NCI-H446 (cell line): ENCODE measurements at regions not wholly inside any gene's neighbourhood (a gene's known extent, or its start where the extent isn't known, plus 50 kb on each side); places are given as distances from the start of the nearest gene placed in this dataset.
A peak's percentile ranks its signal among the peaks of the same experiment; 100 is the strongest.

ENCODE experiments used
- DNase-seq, 2 experiments: peaks; one replicate each; lab custom pipeline; 2025; lab: John Stamatoyannopoulos, UW

DNA sequence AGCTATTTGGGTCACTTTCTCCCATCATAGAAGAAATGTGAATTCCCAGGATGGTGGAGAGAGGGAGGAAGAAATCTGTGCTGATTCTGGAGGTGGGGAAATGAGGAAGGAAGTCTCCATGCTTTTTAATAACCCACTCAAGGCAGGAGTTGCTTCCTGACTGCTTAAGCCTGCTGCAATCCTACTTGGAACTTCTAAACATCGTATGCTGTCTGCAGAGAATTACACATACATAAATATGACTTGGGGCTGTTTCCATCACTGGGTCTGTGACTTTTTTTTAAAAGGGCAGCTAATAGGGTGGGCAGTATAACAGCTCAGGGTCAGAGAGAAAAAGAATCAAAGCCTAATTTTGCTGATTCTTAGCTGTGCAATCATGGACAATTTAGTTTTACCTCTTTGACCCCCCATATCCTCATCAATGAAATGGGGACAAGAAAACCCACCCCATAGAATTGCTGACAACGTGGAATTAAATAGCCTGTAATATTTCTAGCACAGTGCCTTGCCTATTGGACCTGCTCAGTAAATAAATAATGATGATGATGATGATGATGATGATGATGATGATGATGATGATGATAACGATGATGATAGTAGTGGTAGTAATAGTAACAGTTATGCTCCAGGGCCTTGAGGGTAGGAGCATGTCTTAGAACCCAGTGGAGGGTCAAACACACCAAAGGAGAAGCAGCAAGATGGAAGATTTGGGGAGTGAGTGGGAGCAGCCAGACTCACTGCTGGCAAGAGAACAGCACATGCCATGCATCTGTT lies 166.7 kb upstream of the LRFN2 start:
- DNase-seq: no peak

DNA sequence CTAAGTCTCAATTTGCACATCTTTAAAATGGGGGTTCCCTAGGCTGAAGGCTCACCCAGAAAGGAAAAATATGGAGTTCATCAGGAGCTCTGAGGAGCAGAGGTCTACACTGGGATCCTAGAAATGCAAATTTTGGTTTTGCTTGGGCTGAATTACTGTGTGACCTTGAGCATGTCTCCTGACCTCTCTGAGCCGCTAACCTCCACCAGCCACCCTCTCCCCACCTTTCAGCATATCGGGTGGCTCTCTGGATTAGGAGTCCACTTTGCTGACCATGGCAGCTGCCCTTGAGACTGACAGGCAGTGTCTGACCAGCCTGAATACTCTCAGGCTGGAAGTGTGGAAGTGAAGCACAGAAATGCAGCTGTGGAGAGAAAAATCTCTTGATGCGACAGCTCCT lies 165.9 kb upstream of the LRFN2 start:
- DNase-seq: no peak

DNA sequence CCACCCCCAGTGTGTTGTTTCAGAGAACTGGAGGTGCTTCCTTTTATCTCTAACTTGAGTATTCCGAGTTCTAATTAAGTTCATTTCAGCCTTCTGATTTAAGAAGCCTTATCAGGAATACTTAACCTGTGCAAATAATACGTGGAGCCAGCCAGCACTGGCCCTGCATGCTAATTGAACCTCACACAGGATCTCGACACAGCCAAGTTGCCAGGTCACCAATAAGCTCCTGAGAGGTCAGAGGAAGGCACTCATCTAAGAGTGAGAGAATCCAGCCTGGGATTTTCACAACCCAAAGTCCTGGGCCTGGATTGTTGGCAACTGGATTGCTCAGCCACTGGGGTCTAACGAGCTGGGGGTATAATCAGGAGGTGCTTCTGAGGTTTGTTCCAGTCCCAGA lies 157.7 kb upstream of the LRFN2 start:
- no peak for DNase-seq

DNA sequence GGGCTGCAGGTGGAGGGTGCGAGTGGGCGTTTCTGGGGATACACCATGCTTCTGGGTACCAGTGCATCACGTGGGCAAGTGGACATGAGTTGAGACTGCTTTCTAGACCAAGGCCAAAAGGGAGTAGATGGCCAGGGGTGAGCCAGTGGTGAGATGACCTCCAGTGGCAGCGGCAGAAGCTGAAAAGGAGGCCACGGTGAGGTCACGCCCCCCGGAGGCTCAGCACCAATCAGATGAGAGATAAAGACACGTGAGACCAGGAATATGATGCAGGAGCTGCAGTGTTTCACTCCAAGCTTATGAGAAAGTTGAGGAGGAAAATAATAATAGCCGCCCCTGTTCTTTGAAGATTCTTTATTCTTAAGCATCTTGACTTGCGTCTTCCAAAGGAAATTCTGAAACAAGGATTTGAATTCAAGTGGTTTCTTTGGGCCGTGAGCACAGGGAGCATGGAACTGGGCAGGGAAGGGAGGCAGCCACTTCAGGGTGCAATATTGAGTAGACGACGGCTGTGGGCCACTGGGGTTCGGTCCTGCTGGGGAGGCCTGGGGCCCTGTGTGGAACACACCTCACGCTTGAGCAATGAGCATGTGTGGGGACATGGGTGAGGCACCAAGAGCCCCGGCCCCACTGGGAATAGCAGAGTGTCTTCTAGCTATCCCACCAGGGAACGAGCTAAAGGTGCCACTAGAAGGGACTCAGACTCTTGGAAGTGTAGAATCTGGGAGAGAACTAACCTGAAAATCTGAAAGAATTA lies 156.7 kb upstream of the LRFN2 start:
- no peak for DNase-seq

DNA sequence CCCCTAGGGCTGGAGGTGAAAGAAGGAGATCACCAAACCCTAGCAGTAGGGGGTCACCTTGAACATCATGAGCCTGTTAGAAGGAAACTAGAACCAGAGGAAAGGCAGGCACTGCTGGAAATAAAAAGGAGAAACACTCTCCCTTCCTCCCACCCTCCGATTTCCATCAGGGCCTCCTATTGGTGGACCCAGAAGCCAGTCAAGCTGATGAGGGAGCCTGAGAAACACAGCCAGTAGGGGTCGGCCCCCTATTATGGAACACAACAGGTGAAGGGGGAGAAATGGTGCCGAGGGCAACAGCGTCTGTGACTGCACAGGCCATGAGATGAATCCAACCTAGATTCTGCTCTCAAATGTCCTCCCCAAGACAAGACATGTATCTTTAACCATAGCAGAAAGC lies 156.1 kb upstream of the LRFN2 start:
- no peak for DNase-seq

DNA sequence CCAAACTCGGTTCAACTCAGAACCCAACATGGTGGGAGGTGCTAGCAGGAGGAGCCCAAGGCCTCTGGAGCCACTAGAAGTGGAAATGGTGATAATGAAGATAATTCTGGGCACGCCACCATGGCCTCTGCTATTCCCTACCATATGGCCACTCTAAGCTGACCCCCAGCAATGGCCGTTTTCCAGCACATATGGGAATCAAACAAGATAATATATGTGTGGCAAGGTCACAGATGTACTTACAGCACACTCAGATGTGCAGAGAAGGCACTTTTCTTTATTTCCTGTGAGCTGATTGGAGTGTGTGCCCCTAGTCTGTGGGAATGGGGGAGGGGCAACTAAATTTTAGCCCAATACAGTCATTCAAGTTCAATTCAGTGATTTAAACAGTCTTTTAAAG lies 153.4 kb upstream of the LRFN2 start:
- no peak for DNase-seq

DNA sequence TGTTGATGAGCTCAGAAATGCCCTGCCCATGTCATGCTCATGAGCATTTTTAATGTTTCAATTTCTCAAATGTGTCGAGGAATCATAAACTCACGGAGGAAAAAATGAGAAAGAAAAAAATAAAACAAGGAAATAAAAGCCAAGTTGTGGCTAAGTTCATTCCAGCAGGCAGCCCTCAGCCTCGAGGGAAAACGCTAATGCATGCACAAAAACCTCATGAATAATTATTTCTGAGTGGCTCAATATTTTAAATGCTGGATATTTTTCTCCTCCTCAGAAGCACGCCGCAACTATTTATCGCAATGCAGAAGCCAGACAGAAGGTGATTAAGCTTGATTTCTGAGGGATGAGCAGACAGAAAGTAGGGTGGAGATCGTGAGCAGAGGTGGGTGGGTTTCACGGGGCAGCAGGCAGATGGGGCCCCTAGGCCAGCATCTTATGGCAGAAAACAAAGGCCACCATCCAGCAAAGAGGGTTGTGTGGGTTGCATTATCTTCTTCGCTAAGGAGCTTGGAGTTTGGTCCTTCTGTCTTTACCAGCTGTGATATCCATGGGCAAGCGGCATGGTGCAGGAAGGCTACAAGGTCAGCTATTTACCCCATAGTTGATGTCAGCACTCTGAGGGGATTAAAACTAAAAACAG lies 151.5 kb upstream of the LRFN2 start:
- no peak for DNase-seq

DNA sequence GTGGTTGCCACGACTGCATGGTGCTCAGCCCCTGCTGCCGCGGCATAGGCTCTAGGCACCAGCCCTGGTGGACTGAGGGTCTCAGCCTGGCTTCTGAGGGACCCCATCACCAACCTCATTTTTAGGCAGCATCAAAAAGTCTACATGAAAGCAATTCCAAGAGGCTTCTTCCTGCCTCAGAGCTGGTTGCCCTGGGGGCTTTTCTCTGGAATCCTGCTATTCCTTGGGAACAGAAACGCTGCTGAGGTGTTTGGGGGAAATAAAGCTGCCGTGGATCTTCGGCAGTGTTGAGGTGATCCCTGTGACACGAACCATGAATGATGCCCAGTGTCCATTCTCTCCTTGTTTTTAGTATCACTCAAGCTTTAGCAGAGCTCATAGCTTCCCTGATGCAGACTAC lies 148.4 kb upstream of the LRFN2 start:
- DNase-seq: no peak

DNA sequence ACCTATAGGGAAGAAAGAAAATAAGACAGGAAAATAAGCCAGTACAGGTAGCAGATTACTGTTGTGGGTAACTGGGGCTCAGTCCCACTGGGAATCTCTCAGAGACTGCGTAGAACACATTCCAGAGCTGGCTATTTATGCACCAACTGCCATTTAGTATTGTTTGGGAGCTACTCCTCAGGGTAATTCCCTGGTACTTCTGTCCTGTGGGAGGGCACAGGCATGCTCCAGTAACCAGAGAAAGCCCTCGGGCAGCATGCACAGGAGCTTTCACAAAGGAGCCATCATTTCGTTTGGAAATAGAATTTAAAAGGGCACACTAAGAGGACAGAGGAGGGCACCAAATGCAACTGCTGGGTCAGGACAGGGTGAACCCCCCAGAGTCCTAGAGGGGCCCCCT lies 148.0 kb upstream of the LRFN2 start:
- no peak for DNase-seq

DNA sequence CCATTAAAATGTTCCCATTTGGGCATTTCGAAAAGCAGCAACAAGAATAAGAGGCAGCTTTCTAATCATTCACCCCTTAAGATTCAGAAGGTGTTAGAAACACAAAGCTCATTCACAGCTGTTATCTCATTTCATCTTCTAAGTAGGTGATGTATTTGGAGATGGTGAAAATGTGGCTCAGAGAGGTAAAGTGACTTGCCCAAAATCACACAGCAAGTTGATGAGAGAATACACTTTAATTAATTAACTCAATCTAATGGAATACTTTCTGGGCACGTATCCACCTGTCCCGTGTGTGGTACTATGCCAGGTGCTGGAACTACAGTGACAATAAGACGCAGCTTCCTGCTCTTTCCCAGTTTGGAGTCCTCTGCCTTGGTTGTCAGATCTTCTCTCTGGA lies 147.4 kb upstream of the LRFN2 start:
- DNase-seq: no peak

DNA sequence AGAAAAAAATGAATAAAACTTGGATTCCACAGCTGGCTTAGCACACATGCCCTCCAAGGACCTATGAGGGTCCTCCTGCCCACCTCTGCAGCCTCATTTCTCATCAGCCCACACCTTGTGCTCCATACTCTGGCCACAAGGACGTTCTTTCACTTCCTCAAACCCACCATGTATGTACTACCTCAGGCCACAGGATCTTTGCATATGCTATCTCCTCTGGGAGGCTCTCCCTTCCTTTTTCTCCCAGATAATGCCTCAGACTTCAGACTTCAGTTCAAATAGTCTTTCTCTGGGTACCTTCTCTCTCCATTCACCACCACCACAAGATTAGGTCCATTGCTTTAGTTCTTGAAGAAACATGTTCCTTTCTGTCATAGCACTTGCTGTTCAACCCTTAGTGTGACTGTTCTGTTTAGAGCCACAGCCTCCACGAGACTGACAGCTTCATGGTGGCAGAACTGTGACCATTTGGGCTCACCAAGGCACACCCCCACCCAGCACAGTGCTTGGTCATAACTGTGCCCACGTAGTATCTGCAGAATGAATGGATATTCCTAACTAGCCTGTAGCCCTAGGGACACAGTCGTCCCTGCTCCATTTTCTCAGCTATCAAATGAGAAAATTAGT lies 146.7 kb upstream of the LRFN2 start:
- DNase-seq: no peak

DNA sequence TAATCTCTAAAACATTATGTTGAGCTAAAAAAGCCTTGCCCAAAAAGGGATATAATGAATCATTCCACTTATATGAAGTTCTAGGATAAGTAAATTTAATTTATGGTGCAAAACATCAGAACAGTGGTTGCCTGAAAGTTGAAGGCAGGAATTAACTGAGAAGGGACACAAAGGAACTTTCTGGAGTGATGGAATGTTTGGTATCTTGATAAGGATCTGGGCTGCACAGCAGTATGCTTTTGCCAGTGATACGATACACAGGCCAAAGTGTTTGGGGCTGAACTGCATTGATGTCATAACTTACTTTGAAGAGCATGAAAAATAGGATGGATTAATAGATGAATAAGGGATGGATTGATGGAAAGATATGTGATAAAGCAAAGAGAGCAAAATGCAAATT lies 146.1 kb upstream of the LRFN2 start:
- DNase-seq: no peak

DNA sequence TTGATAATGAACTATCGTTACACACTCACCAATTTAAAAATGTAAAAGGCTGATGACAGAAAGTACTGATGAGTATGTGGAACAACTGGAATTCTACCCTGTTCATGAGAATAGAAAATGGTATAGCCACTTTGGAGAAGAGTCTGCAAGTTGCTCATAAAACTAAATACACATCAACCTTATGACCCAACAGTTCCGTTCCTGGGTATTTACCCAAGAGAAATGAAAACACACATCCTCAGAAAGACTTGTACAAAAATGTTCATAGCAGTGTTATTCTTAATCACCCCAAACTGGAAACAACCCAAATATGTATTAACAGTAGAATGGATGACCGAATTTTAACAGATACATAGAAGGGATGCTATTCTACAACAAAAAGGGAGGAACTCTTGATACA lies 145.7 kb upstream of the LRFN2 start:
- DNase-seq: no peak

DNA sequence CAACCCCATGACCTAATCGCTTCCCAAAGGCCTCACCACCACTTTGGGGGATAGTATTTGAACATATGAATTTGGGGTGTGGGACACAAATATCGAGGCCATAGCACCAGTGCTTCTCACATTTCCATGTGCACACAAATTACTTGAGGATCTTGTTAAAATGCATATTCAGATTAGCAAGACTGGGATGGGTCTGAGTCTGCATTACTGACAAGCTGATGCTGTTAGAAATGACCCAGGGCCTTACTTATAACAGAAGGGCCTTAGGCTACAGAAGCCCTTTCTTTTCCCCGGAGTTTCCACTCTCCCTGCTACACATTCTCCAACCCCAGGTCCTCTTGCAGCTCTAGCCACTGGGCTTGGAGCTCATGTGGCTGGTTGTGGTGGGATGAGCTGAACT lies 141.5 kb upstream of the LRFN2 start:
- no peak for DNase-seq

DNA sequence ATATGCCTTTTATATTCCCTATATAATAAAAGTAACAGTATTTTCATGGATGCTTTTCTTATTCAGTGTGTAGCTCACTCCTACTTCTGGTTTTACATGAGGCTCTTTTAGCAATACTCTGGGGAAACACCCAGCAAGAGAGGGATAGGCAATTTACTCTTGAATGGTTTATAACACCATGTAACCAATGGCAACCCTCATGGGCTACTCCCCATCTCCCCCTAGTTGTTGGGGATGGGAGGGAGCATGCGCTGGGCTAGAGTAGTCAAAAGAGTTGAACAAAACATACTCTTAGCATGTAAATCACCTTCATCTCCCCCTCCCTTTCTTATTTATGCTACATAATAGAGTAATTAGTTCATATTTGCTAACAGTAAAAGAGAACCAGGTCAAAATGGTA lies 140.1 kb upstream of the LRFN2 start:
- DNase-seq: no peak

DNA sequence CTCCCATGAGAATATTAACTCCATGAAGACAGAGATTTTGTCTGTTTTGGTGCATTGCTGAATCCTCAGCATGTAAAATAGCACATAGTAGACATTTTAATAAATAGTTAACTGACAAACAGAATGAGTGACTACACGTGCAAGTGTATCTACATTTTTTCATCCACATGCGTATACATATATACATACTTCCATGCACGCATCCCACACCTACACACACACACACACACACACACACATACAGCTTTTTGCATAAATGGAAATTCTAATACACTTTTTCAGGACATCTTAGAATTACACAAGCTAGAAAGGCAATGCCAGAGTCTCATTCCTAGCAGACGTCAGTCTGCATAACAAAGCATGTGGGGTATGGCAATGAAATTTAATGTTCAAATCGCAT lies 139.7 kb upstream of the LRFN2 start:
- no peak for DNase-seq

DNA sequence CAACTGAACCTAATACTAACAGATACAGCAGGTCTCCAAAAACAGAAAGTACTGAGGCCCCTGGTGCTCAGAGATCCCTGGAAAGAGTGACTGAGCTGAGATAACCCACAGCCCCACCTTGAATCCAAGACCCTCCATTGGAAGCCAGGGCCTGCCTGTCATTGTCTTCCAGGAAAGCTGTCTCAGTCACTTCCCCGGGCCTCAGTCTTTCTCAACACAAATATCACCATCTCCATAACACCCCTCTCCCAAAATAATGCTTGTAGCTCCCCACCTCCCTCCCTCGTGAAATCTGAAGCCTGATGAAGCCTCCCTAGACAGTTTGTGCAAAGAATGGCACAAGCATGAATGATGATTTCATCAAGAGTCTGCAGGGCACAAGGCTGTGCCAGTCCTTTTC lies 138.2 kb upstream of the LRFN2 start:
- DNase-seq: no peak

DNA sequence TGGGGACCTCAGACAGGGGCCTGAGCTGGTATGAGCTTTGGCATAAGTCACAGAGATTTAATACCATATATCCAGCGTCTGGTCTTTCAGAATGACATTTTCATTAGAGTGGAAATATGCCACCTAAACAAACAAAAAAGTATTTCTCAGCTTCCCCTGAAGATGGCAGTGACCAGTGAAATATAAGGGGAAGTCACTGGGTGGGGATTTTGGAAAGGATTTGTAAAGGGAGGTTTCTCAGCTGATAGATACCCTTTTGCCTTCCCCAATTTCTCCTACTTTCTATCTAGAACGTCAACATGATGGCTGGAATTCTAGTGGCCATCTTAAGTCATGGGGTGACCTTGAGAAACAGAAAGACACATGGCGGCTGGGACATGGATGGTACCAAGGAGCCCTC lies 137.7 kb upstream of the LRFN2 start:
- DNase-seq: no peak

DNA sequence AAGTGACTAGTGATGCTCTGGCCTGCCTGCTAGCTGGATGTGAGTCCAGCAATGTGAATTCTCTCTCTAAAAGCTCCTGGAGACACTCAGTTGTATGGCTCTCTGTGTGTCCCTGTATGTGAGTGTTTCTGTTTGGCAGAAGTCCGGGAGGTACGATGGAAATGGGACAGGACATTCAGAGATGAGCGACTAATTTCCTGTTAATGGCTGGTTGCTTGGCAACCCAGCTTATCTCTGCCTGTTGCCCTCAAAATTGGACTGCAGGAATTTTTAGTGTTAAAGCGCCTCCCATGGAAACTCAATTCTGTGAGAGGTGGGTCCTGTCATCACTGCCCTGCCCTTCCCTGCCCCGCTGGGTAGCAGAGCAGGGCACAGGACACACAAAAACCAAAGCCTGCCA lies 136.8 kb upstream of the LRFN2 start:
- DNase-seq: no peak

DNA sequence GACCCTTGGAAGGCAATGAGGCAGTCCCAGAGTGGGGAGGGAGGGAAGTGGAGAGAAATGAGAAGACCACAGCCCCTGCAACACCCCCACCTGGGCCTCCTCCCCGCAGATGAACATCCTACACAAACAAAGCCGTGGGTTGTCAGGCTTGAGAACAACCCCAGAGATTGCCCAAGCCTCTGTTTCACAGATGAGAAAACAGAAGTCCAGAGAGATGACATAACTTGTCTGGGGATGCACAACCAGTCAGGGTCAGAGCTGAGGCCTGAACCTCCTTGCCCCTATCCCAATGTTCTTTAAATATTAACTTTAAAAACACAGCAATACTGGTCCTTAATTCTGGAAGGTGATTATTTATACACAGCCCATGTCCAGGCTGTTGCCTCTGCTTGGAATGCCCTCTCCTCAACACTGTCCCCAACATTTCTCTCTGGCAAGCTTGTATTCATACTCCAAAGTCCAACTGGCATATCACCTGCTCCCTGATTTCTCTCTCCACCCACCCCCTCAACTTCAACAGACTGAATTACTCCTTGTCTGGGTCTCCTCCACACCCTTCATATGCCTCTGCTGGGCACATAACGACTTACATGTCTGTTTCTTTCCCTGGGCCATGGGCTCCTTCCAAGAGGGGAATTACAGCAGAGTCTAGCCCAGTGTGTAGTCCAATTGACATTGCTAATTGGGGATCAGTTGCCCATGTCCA lies 135.5 kb upstream of the LRFN2 start:
- no peak for DNase-seq

DNA sequence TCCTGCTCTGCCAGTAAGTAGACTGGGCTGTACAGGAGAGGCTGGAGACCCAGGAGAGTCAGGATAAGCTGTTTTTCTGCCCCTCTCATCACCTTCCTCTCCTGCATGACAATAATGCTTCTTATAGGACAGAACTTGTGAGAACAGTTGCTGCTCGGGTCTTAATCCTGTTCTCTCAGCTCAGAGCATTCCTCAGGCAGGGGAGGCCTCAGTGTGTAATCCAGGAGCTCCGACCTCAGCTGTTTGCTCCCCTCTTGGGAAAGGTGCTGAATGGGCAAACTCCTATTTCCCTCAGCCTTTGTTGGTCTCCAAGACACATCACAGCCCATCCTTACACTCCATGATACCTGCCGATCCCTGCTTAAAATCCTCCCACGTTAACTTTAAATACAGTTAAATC lies 134.9 kb upstream of the LRFN2 start:
- DNase-seq: no peak

DNA sequence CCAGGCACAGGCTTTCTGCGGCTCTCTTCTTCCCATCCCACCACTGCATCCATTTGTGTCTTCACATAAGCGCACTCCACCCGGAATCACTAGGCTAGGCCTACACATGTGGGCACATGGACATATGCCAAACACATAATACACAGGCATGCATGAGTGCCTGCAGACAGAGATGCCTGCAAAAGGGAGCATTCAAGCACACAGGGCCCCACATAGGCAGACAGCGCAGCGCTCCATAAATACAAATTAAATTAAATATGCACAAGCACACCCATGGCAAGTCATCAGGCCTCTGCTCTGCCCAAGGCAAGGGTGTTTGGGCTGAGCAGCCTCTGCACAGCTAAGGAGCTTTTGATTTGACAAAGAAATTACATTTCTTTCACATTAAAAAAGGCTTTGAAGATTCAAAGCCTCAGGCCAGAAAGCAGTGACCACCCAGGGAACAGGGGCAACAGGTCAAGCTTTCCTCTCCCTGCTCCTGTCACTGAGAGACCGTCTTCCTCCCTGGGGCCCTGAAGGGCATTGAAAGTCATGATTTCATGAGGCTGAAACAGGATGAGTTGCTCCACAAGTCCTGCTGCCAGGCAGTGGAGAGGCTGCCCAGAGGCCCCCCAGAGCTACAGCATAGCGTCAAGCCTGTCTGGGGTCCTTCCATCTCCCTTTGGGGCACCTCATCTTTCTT lies 134.2 kb upstream of the LRFN2 start:
- DNase-seq: peak; percentile 20 to 74
